Lower leg skin (tissue), 3 donors: ENCODE measurements at regions not wholly inside any gene's neighbourhood (a gene's known extent, or its start where the extent isn't known, plus 50 kb on each side); places are given as distances from the start of the nearest gene placed in this dataset.

Source experiments
- POLR2A ChIP-seq, 2 donors: fragments of 450-650 bp; IDR thresholded peaks; one replicate each; pipeline ENCODE4 v1.6.1; 2016 to 2017; ENCODE audit warnings: antibody characterized with exemption in 2 of 2, mild to moderate bottlenecking in 1 of 2, moderate library complexity in 1 of 2
- TF ChIP-seq, protein P1 (sequence below), 3 donors: fragments of 450-650 bp; IDR thresholded peaks; one replicate each; pipeline ENCODE4 v1.5.1; 2016; ENCODE audit warnings: antibody characterized with exemption in 3 of 3, mild to moderate bottlenecking in 3 of 3, moderate library complexity in 2 of 3

GRCh38 chr14:97572583-97573458 is 775.6 kb downstream of the VRK1 start:
- TF ChIP-seq, protein P1, sequence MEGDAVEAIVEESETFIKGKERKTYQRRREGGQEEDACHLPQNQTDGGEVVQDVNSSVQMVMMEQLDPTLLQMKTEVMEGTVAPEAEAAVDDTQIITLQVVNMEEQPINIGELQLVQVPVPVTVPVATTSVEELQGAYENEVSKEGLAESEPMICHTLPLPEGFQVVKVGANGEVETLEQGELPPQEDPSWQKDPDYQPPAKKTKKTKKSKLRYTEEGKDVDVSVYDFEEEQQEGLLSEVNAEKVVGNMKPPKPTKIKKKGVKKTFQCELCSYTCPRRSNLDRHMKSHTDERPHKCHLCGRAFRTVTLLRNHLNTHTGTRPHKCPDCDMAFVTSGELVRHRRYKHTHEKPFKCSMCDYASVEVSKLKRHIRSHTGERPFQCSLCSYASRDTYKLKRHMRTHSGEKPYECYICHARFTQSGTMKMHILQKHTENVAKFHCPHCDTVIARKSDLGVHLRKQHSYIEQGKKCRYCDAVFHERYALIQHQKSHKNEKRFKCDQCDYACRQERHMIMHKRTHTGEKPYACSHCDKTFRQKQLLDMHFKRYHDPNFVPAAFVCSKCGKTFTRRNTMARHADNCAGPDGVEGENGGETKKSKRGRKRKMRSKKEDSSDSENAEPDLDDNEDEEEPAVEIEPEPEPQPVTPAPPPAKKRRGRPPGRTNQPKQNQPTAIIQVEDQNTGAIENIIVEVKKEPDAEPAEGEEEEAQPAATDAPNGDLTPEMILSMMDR (IDR thresholded peaks at IDR 0.05) = no peak
- no peak for TF ChIP-seq POLR2A (IDR thresholded peaks at IDR 0.05)
